Mesendoderm (in vitro differentiated cells): ENCODE measurements at regions not wholly inside any gene's neighbourhood (a gene's known extent, or its start where the extent isn't known, plus 50 kb on each side); places are given as distances from the start of the nearest gene placed in this dataset.

Source experiments
- DNase-seq: peaks from one replicate; pipeline ENCODE4 v3.0.0; 2013
- H2AK5ac ChIP-seq: 2 replicates; pipeline ENCODE4 v1.6.1; 2013; ENCODE audit warnings: low read length, inconsistent platforms
- H2BK120ac ChIP-seq: 2 replicates; pipeline ENCODE4 v1.6.1; 2013; ENCODE audit warnings: low read depth, mild to moderate bottlenecking, low read length, moderate library complexity, mixed read lengths
- H2BK15ac ChIP-seq: replicated peaks from 2 replicates; pipeline ENCODE4 v1.6.1; 2013; ENCODE audit warnings: low read depth, mild to moderate bottlenecking, moderate library complexity
- H2BK5ac ChIP-seq: 2 replicates; pipeline ENCODE4 v1.6.1; 2013; ENCODE audit warnings: low read length, inconsistent platforms
- H3K18ac ChIP-seq: 2 replicates; pipeline ENCODE4 v1.6.1; 2013; ENCODE audit warnings: mild to moderate bottlenecking, low read length, mixed read lengths
- H3K23ac ChIP-seq: one replicate; pipeline ENCODE4 v1.6.1; 2013; ENCODE audit warnings: low read length
- H3K27ac ChIP-seq: 2 replicates; pipeline ENCODE4 v1.5.1; 2013; ENCODE audit warnings: low read depth, mild to moderate bottlenecking, inconsistent platforms, low read length, moderate library complexity
- H3K27me3 ChIP-seq: 2 replicates; pipeline ENCODE4 v1.6.1; 2013; ENCODE audit warnings: low read length, control low read depth, mild to moderate bottlenecking, inconsistent platforms; ENCODE audit not compliant: insufficient read depth, poor library complexity
- H3K36me3 ChIP-seq: 2 replicates; pipeline ENCODE4 v1.6.1; 2013; ENCODE audit warnings: low read length, inconsistent platforms; ENCODE audit not compliant: control insufficient read depth, insufficient read depth
- H3K4ac ChIP-seq: one replicate; pipeline ENCODE4 v1.6.1; 2013; ENCODE audit warnings: low read depth, mild to moderate bottlenecking, low read length, moderate library complexity
- H3K4me1 ChIP-seq: 2 replicates; pipeline ENCODE4 v1.6.1; 2013; ENCODE audit warnings: low read depth, low read length, inconsistent platforms; ENCODE audit not compliant: control insufficient read depth
- H3K4me2 ChIP-seq: 2 replicates; pipeline ENCODE4 v1.6.1; 2013; ENCODE audit warnings: low read length
- H3K4me3 ChIP-seq: 2 replicates; pipeline ENCODE4 v1.5.1; 2013; ENCODE audit warnings: mild to moderate bottlenecking, low read length
- H3K56ac ChIP-seq: one replicate; pipeline ENCODE4 v1.6.1; 2013; ENCODE audit warnings: low read length
- H3K79me1 ChIP-seq: 2 replicates; pipeline ENCODE4 v1.6.1; 2013; ENCODE audit warnings: low read length, inconsistent platforms
- H3K79me2 ChIP-seq: 2 replicates; pipeline ENCODE4 v1.6.1; 2013; ENCODE audit warnings: mild to moderate bottlenecking, low read length; ENCODE audit not compliant: control insufficient read depth, insufficient read depth
- H3K9ac ChIP-seq: 2 replicates; pipeline ENCODE4 v1.6.1; 2013; ENCODE audit warnings: low read length, inconsistent platforms
- H4K5ac ChIP-seq: one replicate; pipeline ENCODE4 v1.6.1; 2013; ENCODE audit warnings: low read length
- H4K8ac ChIP-seq: one replicate; pipeline ENCODE4 v1.6.1; 2013; ENCODE audit warnings: low read depth, mild to moderate bottlenecking, control low read depth, low read length, moderate library complexity
- WGBS: extraction: QIAGEN DNeasy Blood & Tissue Kit; methylation state at CpG from one replicate; pipeline ENCODE4 v1.1.7; 2013; ENCODE audit warnings: low lambda C conversion rate, missing lambda C conversion rate; ENCODE audit not compliant: insufficient coverage; ENCODE audit errors: extremely low coverage; 5-methylcytosine and 5-hydroxymethylcytosine counted together

DNA sequence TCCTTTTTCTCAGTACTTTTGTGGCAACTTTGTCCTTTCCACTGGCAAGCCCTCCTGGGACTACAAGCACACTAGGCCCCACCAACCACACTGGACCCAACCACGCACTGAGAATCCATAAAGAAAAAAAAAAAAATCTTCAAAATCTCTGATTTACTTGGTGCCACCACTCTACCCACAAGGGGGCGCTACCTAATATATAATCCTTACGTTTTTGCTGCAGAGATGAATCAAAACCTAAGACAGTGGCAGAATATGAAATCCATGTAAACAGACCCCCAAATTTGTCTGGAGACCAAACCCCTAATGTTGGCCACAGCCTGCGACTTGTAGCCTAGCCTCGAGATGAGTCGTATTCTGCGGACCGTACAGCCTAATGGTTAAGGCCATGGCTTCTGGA is 63.5 kb upstream of the ARHGAP36 start:
- Histone ChIP-seq H3K18ac (no peak overlapping the region), H3K4ac (no peak overlapping the region), H2BK120ac (no peak overlapping the region), H2BK15ac (no peak overlapping the region), H2BK5ac (no peak overlapping the region), H3K27ac (no peak overlapping the region), H4K8ac (no peak overlapping the region), H3K36me3 (no peaks in the 10 kb centered on the region), H3K27me3 (no peaks in the 10 kb centered on the region), H3K79me2 (no peaks in the 10 kb centered on the region), H3K23ac (no peak overlapping the region), H3K79me1 (no peaks in the 10 kb centered on the region), H3K4me2 (no peak overlapping the region), H3K4me3 (no peak overlapping the region), H3K9ac (no peak overlapping the region), H3K56ac (no peak overlapping the region), H2AK5ac (no peak overlapping the region), H3K4me1 (no peaks in the 10 kb centered on the region), H4K5ac (no peak overlapping the region)
- peak; percentile 6 for DNase-seq
- no CpG with 5 or more reads among the region's 8 CpGs for WGBS

GRCh38 chrX:130995439-130995838 is 62.7 kb upstream of the ARHGAP36 start:
- Histone ChIP-seq H3K18ac (no peak overlapping the region), H3K27me3 (no peaks in the 10 kb centered on the region), H3K23ac (no peak overlapping the region), H3K79me1 (no peaks in the 10 kb centered on the region), H3K4me1 (no peaks in the 10 kb centered on the region), H3K4ac (no peak overlapping the region), H2BK5ac (no peak overlapping the region), H3K9ac (no peak overlapping the region), H4K8ac (no peak overlapping the region), H2BK15ac (no peak overlapping the region), H2AK5ac (no peak overlapping the region), H3K4me2 (no peak overlapping the region), H2BK120ac (no peak overlapping the region), H3K56ac (no peak overlapping the region), H3K36me3 (no peaks in the 10 kb centered on the region), H3K27ac (no peak overlapping the region), H3K79me2 (no peaks in the 10 kb centered on the region), H4K5ac (no peak overlapping the region), H3K4me3 (no peak overlapping the region)
- no peak for DNase-seq
- no CpG with 5 or more reads among the region's 3 CpGs for WGBS

- no peaks in the 10 kb centered on the region for H3K27me3 ChIP-seq
- no peak overlapping the region for H2AK5ac ChIP-seq
- H4K5ac ChIP-seq, result no peak overlapping the region
- H2BK15ac ChIP-seq, result no peak overlapping the region
- H3K4me1 ChIP-seq, result no peaks in the 10 kb centered on the region
- H3K79me1 ChIP-seq, result no peaks in the 10 kb centered on the region
- no peak overlapping the region for H4K8ac ChIP-seq
- no peak overlapping the region for H3K23ac ChIP-seq
- no peak overlapping the region for H3K4ac ChIP-seq
- no peak for DNase-seq
- no peak overlapping the region for H3K18ac ChIP-seq
- H3K27ac ChIP-seq, result no peak overlapping the region
- H3K36me3 ChIP-seq, result no peaks in the 10 kb centered on the region
- H3K4me2 ChIP-seq, result no peak overlapping the region
- H3K9ac ChIP-seq, result no peak overlapping the region
- no peak overlapping the region for H2BK5ac ChIP-seq
- H3K4me3 ChIP-seq, result no peak overlapping the region
- H3K56ac ChIP-seq, result no peak overlapping the region
- no CpG with 5 or more reads among the region's 2 CpGs for WGBS
- no peak overlapping the region for H2BK120ac ChIP-seq
- H3K79me2 ChIP-seq, result no peaks in the 10 kb centered on the region
Measured at GRCh38 chrX:130997314-130997713, 60.8 kb upstream of the ARHGAP36 start.

DNA sequence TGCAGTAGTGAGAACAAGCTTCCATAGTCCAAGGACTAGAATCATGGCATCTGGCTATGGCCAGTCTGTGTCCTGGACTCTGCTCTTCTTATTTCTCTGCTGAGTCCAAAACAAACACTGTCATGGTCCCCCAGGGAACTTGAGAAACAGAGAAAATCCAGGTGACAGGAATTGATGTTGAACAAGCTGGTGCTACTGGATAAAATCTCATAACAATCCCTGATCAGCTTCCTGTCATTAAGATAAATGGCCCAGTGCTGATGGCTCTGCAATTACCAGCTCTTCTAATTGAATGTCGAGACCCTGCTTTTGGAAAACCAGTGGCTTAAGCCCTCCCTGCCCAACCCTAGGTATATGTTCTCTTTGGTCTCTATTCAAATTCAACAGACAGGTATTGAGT is 58.8 kb upstream of the ARHGAP36 start:
- Histone ChIP-seq H2AK5ac (no peak overlapping the region), H3K4me1 (no peaks in the 10 kb centered on the region), H3K27me3 (no peaks in the 10 kb centered on the region), H3K23ac (no peak overlapping the region), H3K27ac (no peak overlapping the region), H2BK120ac (no peak overlapping the region), H3K9ac (no peak overlapping the region), H4K8ac (no peak overlapping the region), H3K4ac (no peak overlapping the region), H3K36me3 (no peaks in the 10 kb centered on the region), H3K4me2 (no peak overlapping the region), H3K79me1 (no peaks in the 10 kb centered on the region), H3K56ac (no peak overlapping the region), H3K79me2 (no peaks in the 10 kb centered on the region), H3K18ac (no peak overlapping the region), H4K5ac (no peak overlapping the region), H2BK5ac (no peak overlapping the region), H2BK15ac (no peak overlapping the region), H3K4me3 (no peak overlapping the region)
- no peak for DNase-seq
- no CpG with 5 or more reads among the region's 1 CpG for WGBS
